BLaER1 (cell line): ENCODE measurements at regions not wholly inside any gene's neighbourhood (a gene's known extent, or its start where the extent isn't known, plus 50 kb on each side); places are given as distances from the start of the nearest gene placed in this dataset.

Experiments
- H3K27ac ChIP-seq: shearing (Covaris generic); formaldehyde crosslinking; 2 replicates; pipeline ENCODE4 v1.8.1; 2022
- H3K27me3 ChIP-seq: shearing (Covaris generic); formaldehyde crosslinking; 2 replicates; pipeline ENCODE4 v1.8.1; 2022
- H3K36me3 ChIP-seq: shearing (Covaris generic); formaldehyde crosslinking; 2 replicates; pipeline ENCODE4 v1.8.1; 2022
- H3K4me1 ChIP-seq: shearing (Covaris generic); formaldehyde crosslinking; 2 replicates; pipeline ENCODE4 v1.8.1; 2022
- H3K4me2 ChIP-seq: shearing (Covaris generic); formaldehyde crosslinking; 2 replicates; pipeline ENCODE4 v1.8.1; 2022
- H3K4me3 ChIP-seq: shearing (Covaris generic); formaldehyde crosslinking; 2 replicates; pipeline ENCODE4 v1.8.1; 2022
- H3K9ac ChIP-seq: shearing (Covaris generic); formaldehyde crosslinking; 2 replicates; pipeline ENCODE4 v1.8.1; 2022
- H3K9me3 ChIP-seq: shearing (Covaris generic); formaldehyde crosslinking; 2 replicates; pipeline ENCODE4 v1.8.1; 2022
- H4K20me1 ChIP-seq: shearing (Covaris generic); formaldehyde crosslinking; 2 replicates; pipeline ENCODE4 v1.8.1; 2022
- Cebpa-rat ChIP-seq: shearing (Covaris generic); IDR thresholded peaks from 2 replicates; pipeline ENCODE4 v1.8.1; 2022

DNA sequence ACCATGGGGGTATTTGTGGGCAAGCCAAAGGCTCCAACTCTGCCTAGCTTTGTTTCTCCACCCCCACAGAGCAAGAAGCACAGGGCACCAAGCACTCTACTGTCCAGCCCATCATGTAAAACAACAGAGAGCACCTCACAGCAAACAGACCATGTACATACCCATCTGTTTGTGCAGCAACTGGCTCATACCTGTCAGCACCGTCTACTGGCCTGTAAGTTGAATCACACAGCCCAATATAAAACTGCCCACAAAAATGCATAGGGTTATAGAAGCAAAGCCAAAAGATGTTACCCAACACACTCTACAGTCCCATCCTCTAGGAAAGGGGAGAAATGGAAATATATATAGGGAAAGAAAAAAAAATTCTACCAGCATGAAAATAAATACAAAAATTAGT lies 139.7 kb upstream of the CPNE4 start:
- Histone ChIP-seq H3K4me3 (no peak overlapping the region), H3K4me1 (no peaks in the 10 kb centered on the region), H3K9me3 (no peaks in the 10 kb centered on the region), H3K4me2 (no peak overlapping the region), H3K9ac (no peak overlapping the region), H4K20me1 (no peaks in the 10 kb centered on the region), H3K27ac (no peak overlapping the region), H3K27me3 (no peaks in the 10 kb centered on the region), H3K36me3 (no peaks in the 10 kb centered on the region)
- no peak for TF ChIP-seq Cebpa-rat

GRCh38 chr3:132180337-132180791 lies 136.8 kb upstream of the ACP3 start:
- no peak for TF ChIP-seq Cebpa-rat
- no peak overlapping the region for H3K4me3 ChIP-seq
- H3K27me3 ChIP-seq = no peaks in the 10 kb centered on the region
- no peaks in the 10 kb centered on the region for H3K9me3 ChIP-seq
- no peak overlapping the region for H3K9ac ChIP-seq
- no peaks in the 10 kb centered on the region for H3K36me3 ChIP-seq
- 0 out of 2 replicates have a peak, but pooled peaks cover 3% of the 10 kb centered on the region for H3K4me1 ChIP-seq
- H4K20me1 ChIP-seq = no peaks in the 10 kb centered on the region
- H3K4me2 ChIP-seq = no peak overlapping the region
- no peak overlapping the region for H3K27ac ChIP-seq

DNA sequence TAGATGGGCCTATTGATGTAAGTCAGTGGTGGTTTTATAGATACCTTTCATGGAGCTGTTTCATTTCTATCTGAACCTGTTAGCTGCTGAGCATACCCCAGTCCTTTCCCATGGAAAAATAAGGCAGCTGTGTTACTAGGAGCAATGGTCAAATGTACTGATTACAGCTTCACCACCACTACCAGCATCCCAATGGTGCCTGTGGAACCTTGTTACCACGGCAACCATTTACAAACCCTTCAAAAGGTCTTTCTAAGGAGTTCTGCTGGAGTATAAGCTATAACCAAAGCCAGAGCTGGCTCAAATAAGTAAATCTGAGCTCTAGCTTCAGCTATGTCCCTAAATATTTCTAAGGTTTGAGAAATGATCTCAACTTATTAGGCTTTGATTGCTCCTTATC lies 133.4 kb upstream of the ACP3 start:
- TF ChIP-seq Cebpa-rat = no peak
- H3K27ac ChIP-seq = no peak overlapping the region
- H3K36me3 ChIP-seq = no peaks in the 10 kb centered on the region
- H4K20me1 ChIP-seq = no peaks in the 10 kb centered on the region
- H3K9ac ChIP-seq = no peak overlapping the region
- 0 out of 2 replicates have a peak, but pooled peaks cover 3% of the 10 kb centered on the region for H3K4me1 ChIP-seq
- no peak overlapping the region for H3K4me3 ChIP-seq
- H3K9me3 ChIP-seq = no peaks in the 10 kb centered on the region
- no peaks in the 10 kb centered on the region for H3K27me3 ChIP-seq
- H3K4me2 ChIP-seq = no peak overlapping the region

DNA sequence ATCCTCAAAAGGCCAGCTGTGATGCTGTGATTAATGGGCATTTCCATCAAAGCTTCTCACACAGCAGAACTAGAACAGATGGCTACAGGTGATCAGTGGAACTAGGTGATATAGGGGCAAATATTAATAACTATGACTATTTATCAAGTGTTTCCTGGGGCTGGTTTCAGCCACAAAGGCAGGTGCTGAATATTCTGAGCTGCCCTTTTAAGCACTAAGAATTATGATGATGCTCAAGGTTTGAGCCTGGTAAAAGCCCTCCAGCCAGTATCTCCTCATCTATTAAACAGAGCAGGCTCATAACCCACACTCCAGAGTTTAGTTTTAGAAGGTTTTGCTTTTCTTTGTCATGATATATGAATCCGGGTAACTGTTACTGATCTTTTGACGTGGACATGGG lies 129.5 kb upstream of the ACP3 start:
- TF ChIP-seq Cebpa-rat = no peak
- no peaks in the 10 kb centered on the region for H3K27me3 ChIP-seq

DNA sequence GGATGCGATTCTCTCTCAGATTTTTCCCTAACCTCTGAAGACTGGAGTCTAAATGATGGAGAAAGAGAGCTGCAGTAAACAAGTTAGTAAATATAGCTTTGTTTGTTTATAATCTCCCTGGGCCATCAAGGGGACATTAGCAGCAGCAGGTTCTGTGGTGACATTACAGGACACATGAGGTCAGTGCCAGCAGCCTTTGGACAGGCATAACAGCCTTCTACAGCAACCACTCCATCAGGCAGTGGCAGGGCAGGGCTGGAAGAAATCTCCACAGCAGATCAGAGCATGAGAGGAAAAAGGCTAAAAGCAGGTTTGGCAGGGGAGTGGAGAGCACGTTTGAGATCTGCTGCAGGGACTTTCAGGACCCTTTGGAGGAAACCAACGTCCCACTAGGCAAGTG lies 127.6 kb upstream of the ACP3 start:
- Histone ChIP-seq H3K9me3 (no peaks in the 10 kb centered on the region), H3K27me3 (no peaks in the 10 kb centered on the region), H3K4me2 (peak overlapping the region; percentile 39), H4K20me1 (no peaks in the 10 kb centered on the region), H3K4me3 (no peak overlapping the region), H3K27ac (no peak overlapping the region), H3K9ac (no peak overlapping the region), H3K4me1 (0 out of 2 replicates have a peak, but pooled peaks cover 8% of the 10 kb centered on the region), H3K36me3 (no peaks in the 10 kb centered on the region)
- no peak for TF ChIP-seq Cebpa-rat

More for the DNA sequence above, 129.5 kb upstream of the ACP3 start:
- H3K4me2 ChIP-seq = no peak overlapping the region
- H3K9me3 ChIP-seq = no peaks in the 10 kb centered on the region
- H3K27ac ChIP-seq = no peak overlapping the region
- H3K4me3 ChIP-seq = no peak overlapping the region
- 0 out of 2 replicates have a peak, but pooled peaks cover 8% of the 10 kb centered on the region for H3K4me1 ChIP-seq
- no peak overlapping the region for H3K9ac ChIP-seq
- H4K20me1 ChIP-seq = no peaks in the 10 kb centered on the region
- no peaks in the 10 kb centered on the region for H3K36me3 ChIP-seq

- H3K9me3 ChIP-seq = no peaks in the 10 kb centered on the region
- no peaks in the 10 kb centered on the region for H3K36me3 ChIP-seq
- H3K4me2 ChIP-seq = no peak overlapping the region
- no peak for TF ChIP-seq Cebpa-rat
- H4K20me1 ChIP-seq = no peaks in the 10 kb centered on the region
- no peak overlapping the region for H3K27ac ChIP-seq
- no peaks in the 10 kb centered on the region for H3K27me3 ChIP-seq
- no peaks in the 10 kb centered on the region for H3K4me1 ChIP-seq
- no peak overlapping the region for H3K4me3 ChIP-seq
- no peak overlapping the region for H3K9ac ChIP-seq
These were observed 121.1 kb upstream of the ACP3 start for GRCh38 chr3:132196113-132196512.

DNA sequence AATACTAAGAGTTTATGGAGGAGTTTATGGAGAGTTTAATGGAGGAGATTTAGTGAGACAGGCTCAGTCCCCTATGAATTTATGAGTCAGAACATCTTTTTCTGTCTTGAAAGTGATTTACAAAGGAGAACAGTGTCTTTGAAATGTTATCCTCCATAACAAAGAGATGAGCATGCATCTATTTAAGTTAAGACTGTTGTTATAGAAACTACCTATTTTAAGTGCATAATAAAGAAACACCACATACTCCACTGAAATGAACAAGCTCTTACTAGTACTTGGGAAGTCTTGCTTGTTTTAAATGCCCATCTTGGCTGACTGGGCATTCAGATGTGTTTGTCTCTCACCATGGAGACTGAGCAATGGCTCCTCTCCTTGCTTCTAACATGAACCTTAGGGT lies 118.7 kb upstream of the ACP3 start:
- H3K27ac ChIP-seq = no peak overlapping the region
- H3K4me1 ChIP-seq = no peaks in the 10 kb centered on the region
- no peak overlapping the region for H3K9ac ChIP-seq
- no peak overlapping the region for H3K4me2 ChIP-seq
- no peak for TF ChIP-seq Cebpa-rat
- H3K9me3 ChIP-seq = no peaks in the 10 kb centered on the region
- no peak overlapping the region for H3K4me3 ChIP-seq
- no peaks in the 10 kb centered on the region for H4K20me1 ChIP-seq
- no peaks in the 10 kb centered on the region for H3K27me3 ChIP-seq
- no peaks in the 10 kb centered on the region for H3K36me3 ChIP-seq

DNA sequence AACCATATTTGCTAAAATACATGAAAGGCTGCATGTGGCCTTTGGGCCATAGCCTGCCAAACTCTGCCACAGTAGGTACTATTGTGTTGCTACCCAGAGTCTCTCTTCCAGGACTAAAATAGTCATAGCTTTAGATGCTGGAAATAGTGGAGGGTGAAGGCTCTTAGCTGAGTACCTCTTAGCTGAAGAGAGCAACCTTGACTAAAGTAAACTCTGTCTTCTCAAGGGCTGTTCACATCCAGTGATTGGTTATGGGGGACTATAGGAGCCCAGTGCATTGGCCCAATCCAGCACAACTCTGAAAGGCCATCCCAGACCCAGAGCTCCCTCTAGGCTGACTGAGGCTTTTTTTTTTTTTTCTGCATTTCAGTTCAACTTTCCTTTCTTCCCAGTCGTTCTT lies 117.8 kb upstream of the ACP3 start:
- no peaks in the 10 kb centered on the region for H3K4me1 ChIP-seq
- H3K27ac ChIP-seq = no peak overlapping the region
- H3K4me3 ChIP-seq = no peak overlapping the region
- TF ChIP-seq Cebpa-rat = no peak
- H3K4me2 ChIP-seq = no peak overlapping the region
- H3K9me3 ChIP-seq = no peaks in the 10 kb centered on the region
- H3K27me3 ChIP-seq = no peaks in the 10 kb centered on the region
- H3K36me3 ChIP-seq = no peaks in the 10 kb centered on the region
- no peak overlapping the region for H3K9ac ChIP-seq
- no peaks in the 10 kb centered on the region for H4K20me1 ChIP-seq

DNA sequence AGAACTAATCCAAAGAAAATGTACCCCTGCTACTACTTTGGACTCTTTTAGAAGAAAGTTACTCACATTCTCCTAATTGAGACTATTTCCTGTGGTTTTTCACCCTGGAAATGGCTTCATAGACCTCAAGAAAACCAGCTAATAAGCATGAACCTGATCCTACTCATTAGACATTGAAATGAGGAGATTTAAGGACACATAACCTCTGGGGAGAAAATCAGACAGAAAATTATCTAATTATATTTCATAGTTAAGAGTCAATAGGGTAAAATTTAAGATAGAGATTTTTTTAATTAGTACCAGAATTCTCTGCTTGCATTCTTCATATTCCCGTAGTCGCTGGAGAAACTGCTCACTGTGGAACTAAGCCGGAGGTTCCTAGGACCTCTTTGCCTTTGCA lies 114.6 kb upstream of the ACP3 start:
- Histone ChIP-seq H3K27me3 (no peaks in the 10 kb centered on the region), H3K9ac (no peak overlapping the region)

DNA sequence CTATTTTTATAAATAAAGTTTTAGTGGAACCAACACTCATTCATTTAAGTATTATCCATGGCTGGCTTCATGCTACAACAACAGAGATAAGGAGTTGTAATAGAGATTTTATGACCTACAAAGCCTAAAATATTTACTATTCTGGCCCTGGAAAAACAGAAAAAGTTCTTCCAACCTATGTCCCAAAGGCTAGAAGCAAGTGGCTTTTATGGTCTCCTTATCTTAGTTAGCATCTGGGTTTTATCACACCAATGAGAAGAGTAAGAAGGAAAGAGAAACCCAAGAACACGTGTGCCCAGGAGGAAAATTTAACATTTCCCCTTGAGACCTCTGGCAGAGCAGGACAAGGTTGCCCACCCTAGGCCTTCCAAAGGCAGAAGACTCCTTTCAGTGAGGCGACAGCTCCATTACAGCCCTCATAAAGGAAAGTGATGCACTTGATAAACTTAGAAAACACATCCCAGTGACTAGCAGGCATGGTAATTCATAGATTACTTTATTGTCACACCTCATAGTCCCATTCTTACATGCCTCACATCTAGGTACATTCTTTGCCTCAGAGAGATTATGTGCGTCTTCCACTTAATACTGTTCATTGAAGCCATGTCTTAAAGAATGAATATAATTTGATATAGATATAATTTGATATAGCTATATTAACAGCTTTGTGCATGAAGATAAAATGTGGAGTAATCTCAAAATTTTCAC lies 113.2 kb upstream of the ACP3 start:
- no peak overlapping the region for H3K4me3 ChIP-seq
- no peak overlapping the region for H3K27ac ChIP-seq
- H3K27me3 ChIP-seq = no peaks in the 10 kb centered on the region
- H3K9ac ChIP-seq = no peak overlapping the region
- H3K4me1 ChIP-seq = no peaks in the 10 kb centered on the region
- no peaks in the 10 kb centered on the region for H4K20me1 ChIP-seq
- TF ChIP-seq Cebpa-rat = no peak
- H3K4me2 ChIP-seq = no peak overlapping the region
- H3K36me3 ChIP-seq = no peaks in the 10 kb centered on the region
- H3K9me3 ChIP-seq = no peaks in the 10 kb centered on the region

More for the DNA sequence above, 114.6 kb upstream of the ACP3 start:
- H3K27ac ChIP-seq = no peak overlapping the region
- no peaks in the 10 kb centered on the region for H3K9me3 ChIP-seq
- H3K4me2 ChIP-seq = no peak overlapping the region
- no peaks in the 10 kb centered on the region for H4K20me1 ChIP-seq
- no peak for TF ChIP-seq Cebpa-rat
- H3K36me3 ChIP-seq = no peaks in the 10 kb centered on the region
- no peak overlapping the region for H3K4me3 ChIP-seq
- H3K4me1 ChIP-seq = no peaks in the 10 kb centered on the region
